HepG2 (cell line): ENCODE measurements at regions not wholly inside any gene's neighbourhood (a gene's known extent, or its start where the extent isn't known, plus 50 kb on each side); places are given as distances from the start of the nearest gene placed in this dataset.

Experiments
- ARNTL ChIP-seq: sonication (generic); formaldehyde crosslinking; IDR thresholded peaks from 2 replicates; pipeline ENCODE4 v1.4.0; 2020; ENCODE audit warnings: mild to moderate bottlenecking, missing genetic modification reagents
- ATF1 ChIP-seq: IDR thresholded peaks from 2 replicates; pipeline ENCODE4 v1.6.1; 2016; ENCODE audit warnings: mild to moderate bottlenecking, control low read depth
- ATF7-NPFF ChIP-seq: sonication (generic); formaldehyde crosslinking; IDR thresholded peaks from 2 replicates; pipeline ENCODE4 v1.8.1; 2023; ENCODE audit warnings: mild to moderate bottlenecking, low read depth, missing genetic modification reagents, moderate library complexity
- EP300 ChIP-seq, 3 experiments: sonication (generic) in 1 of 3; formaldehyde crosslinking in 1 of 3; IDR thresholded peaks; 2 replicates each; pipeline versions ENCODE4 v1.5.1 to v1.6.1; 2011 to 2020; ENCODE audit warnings: low read depth in 2 of 3, low read length in 2 of 3, borderline replicate concordance in 1 of 3, improper control_type of control experiment in 1 of 3, mild to moderate bottlenecking in 1 of 3, missing genetic modification reagents in 1 of 3, moderate library complexity in 1 of 3
- EZH2 ChIP-seq: conservative IDR thresholded peaks from 2 replicates; pipeline ENCODE4 v1.6.1; 2012; ENCODE audit warnings: mild to moderate bottlenecking, low read depth, low read length, moderate library complexity
- KLF13 ChIP-seq: sonication (generic); formaldehyde crosslinking; IDR thresholded peaks from 2 replicates; pipeline ENCODE4 v1.4.0; 2020; ENCODE audit warnings: mild to moderate bottlenecking, missing genetic modification reagents
- RARA ChIP-seq: IDR thresholded peaks from 2 replicates; pipeline ENCODE4 v1.6.1; 2016; ENCODE audit warnings: missing genetic modification reagents, missing compliant biosample characterization
- ZNF317 ChIP-seq: sonication (generic); formaldehyde crosslinking; IDR thresholded peaks from 2 replicates; pipeline ENCODE4 v1.5.0; 2020; ENCODE audit warnings: mild to moderate bottlenecking, missing genetic modification reagents

- TF ChIP-seq ARNTL (CRISPR knock-in tag) (no peak), ATF7-NPFF (CRISPR knock-in tag) (no peak), ATF1 (CRISPR knock-in tag) (no peak), EZH2 (no peak), EP300 (IDR thresholded peaks at IDR 0.05; ENCODE audit: low read depth in 2 of 2, low read length in 2 of 2) (no peak), EP300 (CRISPR knock-in tag; IDR thresholded peaks at IDR 0.05; ENCODE audit: borderline replicate concordance) (no peak), ZNF317 (no peak), KLF13 (CRISPR knock-in tag) (no peak), RARA (CRISPR knock-in tag) (no peak)
These were observed 179.8 kb downstream of the BAMBI start for GRCh38 chr10:28857164-28857563.
